K562 (cell line): ENCODE measurements at regions not wholly inside any gene's neighbourhood (a gene's known extent, or its start where the extent isn't known, plus 50 kb on each side); places are given as distances from the start of the nearest gene placed in this dataset.

Experiments used
- ATAC-seq: fragments of 200-7000 bp; cut with Tn5 transposase; 3 replicates; pipeline ENCODE4 v1.9.1; 2020; ENCODE audit warnings: moderate library complexity
- BruUV-seq: library from RNA; stranded (reverse); fragments of 400-500 nt; replicated peaks from 2 replicates; lab custom pipeline; 2021; lab: Mats Ljungman, UMichigan
- CTCF ChIA-PET: fragments of 300-600 bp; formaldehyde crosslinking; extraction: SDS; loops from one replicate; lab custom pipeline; 2021; ENCODE audit warnings: low intra/inter-chr PET ratio; lab: Yijun Ruan, JAX
- POLR2A ChIA-PET: fragments of 300-600, 350-650 bp; sonication (Branson Sonifier 250); formaldehyde crosslinking; extraction: SDS; loops from one replicate; lab custom pipeline; 2021; ENCODE audit warnings: antibody characterized with exemption, inconsistent platforms; lab: Yijun Ruan, JAX
- DNase-seq, 4 experiments: peaks; one replicate each; pipeline versions ENCODE4 v3.0.0 to v3.0.0-alpha.2; 2011 to 2018; ENCODE audit warnings: low spot score in 3 of 4, mixed read lengths in 3 of 4; ENCODE audit errors: extremely low read depth in 1 of 4
- FAIRE-seq: peaks from 2 replicates; lab custom pipeline; 2011; peaks lifted over from hg19 to GRCh38; lab: Jason Lieb, UNC
- H2AFZ ChIP-seq: 2 replicates; pipeline ENCODE4 v1.6.0; 2011; ENCODE audit warnings: low read depth, low read length, control low read depth, inconsistent platforms
- H3K27ac ChIP-seq: fragments of 200-600 bp; 3 replicates; pipeline ENCODE4 v1.8.0; 2011; ENCODE audit warnings: low read depth, mild to moderate bottlenecking, control low read depth, inconsistent platforms, low read length, moderate library complexity, mixed read lengths; ENCODE audit errors: extremely low read depth
- H3K27me3 ChIP-seq, 2 experiments: fragments of 300-600 bp in 1 of 2; 2 replicates in 1 of 2; 3 replicates in 1 of 2; pipeline versions ENCODE4 v1.6.0 to v1.8.0; 2011; ENCODE audit warnings: inconsistent platforms in 2 of 2, low read length in 2 of 2, mild to moderate bottlenecking in 1 of 2, mixed read lengths in 1 of 2, moderate library complexity in 1 of 2; ENCODE audit not compliant: control insufficient read depth in 2 of 2, insufficient read depth in 2 of 2
- H3K36me3 ChIP-seq: fragments of 300-600 bp; 3 replicates; pipeline ENCODE4 v1.8.0; 2011; ENCODE audit warnings: mild to moderate bottlenecking, low read length, inconsistent platforms; ENCODE audit not compliant: control insufficient read depth, insufficient read depth
- H3K4me1 ChIP-seq, 2 experiments: fragments of 200-600 bp in 1 of 2; replicated peaks in 1 of 2; 2 replicates in 1 of 2; 3 replicates in 1 of 2; pipeline versions ENCODE4 v1.5.1 to v1.8.0; 2011; ENCODE audit warnings: inconsistent platforms in 2 of 2, low read length in 2 of 2, mild to moderate bottlenecking in 1 of 2, mixed read lengths in 1 of 2, moderate library complexity in 1 of 2; ENCODE audit not compliant: control insufficient read depth in 2 of 2, insufficient read depth in 2 of 2
- H3K4me2 ChIP-seq: 2 replicates; pipeline ENCODE4 v1.6.1; 2011; ENCODE audit warnings: low read length, control low read depth, inconsistent platforms, mixed read lengths; ENCODE audit not compliant: insufficient read depth
- H3K4me3 ChIP-seq: fragments of 200-600 bp; sonication (generic), shearing (Covaris generic); 2 replicates; pipeline ENCODE4 v1.5.1; 2016; ENCODE audit warnings: control low read depth, inconsistent platforms
- H3K79me2 ChIP-seq: fragments of 200-600 bp; 3 replicates; pipeline ENCODE4 v1.8.0; 2011; ENCODE audit warnings: low read length, inconsistent platforms; ENCODE audit not compliant: control insufficient read depth, insufficient read depth
- H3K9ac ChIP-seq, 2 experiments: 2 replicates each; pipeline versions ENCODE4 v1.6.0 to v1.6.1; 2011; ENCODE audit warnings: low read depth in 2 of 2, low read length in 2 of 2, control low read depth in 1 of 2, inconsistent platforms in 1 of 2, mild to moderate bottlenecking in 1 of 2, mixed read lengths in 1 of 2; ENCODE audit not compliant: insufficient read depth in 1 of 2
- H3K9me1 ChIP-seq: one replicate; pipeline ENCODE4 v1.6.0; 2011; ENCODE audit warnings: inconsistent platforms, mild to moderate bottlenecking, low read length, moderate library complexity; ENCODE audit not compliant: control insufficient read depth, insufficient read depth
- H3K9me3 ChIP-seq: replicated peaks from 2 replicates; pipeline ENCODE4 v1.5.1; 2011; ENCODE audit warnings: low read depth, low read length, inconsistent platforms; ENCODE audit not compliant: control insufficient read depth, insufficient read depth
- H4K20me1 ChIP-seq: replicated peaks from 2 replicates; pipeline ENCODE4 v1.6.1; 2011; ENCODE audit warnings: low read length, inconsistent platforms, mixed read lengths; ENCODE audit not compliant: control insufficient read depth, insufficient read depth
- BACH1 ChIP-seq: fragments of 200-800 bp; sonication (Bioruptor generic); IDR thresholded peaks from 2 replicates; pipeline ENCODE4 v1.6.1; 2016; ENCODE audit warnings: missing genetic modification characterization, missing compliant biosample characterization
- GTF2E2 ChIP-seq: fragments of 200-800 bp; sonication (Bioruptor generic); IDR thresholded peaks from 2 replicates; pipeline ENCODE4 v1.6.1; 2016; ENCODE audit warnings: missing genetic modification characterization, missing compliant biosample characterization
- HDAC3 ChIP-seq: fragments of 450-650 bp; IDR thresholded peaks from 2 replicates; pipeline ENCODE4 v1.6.1; 2018; ENCODE audit warnings: borderline replicate concordance, mild to moderate bottlenecking, moderate library complexity; ENCODE audit not compliant: partially characterized antibody
- MAZ ChIP-seq, 2 experiments: fragments of 450-650 bp in 1 of 2; sonication (generic) in 1 of 2; formaldehyde crosslinking; IDR thresholded peaks in 1 of 2; conservative IDR thresholded peaks in 1 of 2; 2 replicates each; pipeline versions ENCODE4 v1.4.0 to v1.5.0; 2020; ENCODE audit warnings: mild to moderate bottlenecking in 1 of 2, missing genetic modification reagents in 1 of 2
- MCM3 ChIP-seq: fragments of 450-650 bp; IDR thresholded peaks from 2 replicates; pipeline ENCODE4 v1.6.1; 2016
- TAF15 ChIP-seq: fragments of 200-400 bp; formaldehyde crosslinking; IDR thresholded peaks from 2 replicates; pipeline ENCODE4 v1.6.1; 2017; ENCODE audit warnings: mild to moderate bottlenecking, low read depth, low read length, moderate library complexity
- XRCC3 ChIP-seq: fragments of 450-650 bp; IDR thresholded peaks from 2 replicates; pipeline ENCODE4 v1.6.1; 2017; ENCODE audit warnings: mild to moderate bottlenecking, moderate library complexity
- ZKSCAN1 ChIP-seq: fragments of 150-350 bp; IDR thresholded peaks from 2 replicates; pipeline ENCODE4 v1.6.1; 2016; ENCODE audit warnings: low read depth, low read length
- ZNF174 ChIP-seq: fragments of 250-450 bp; sonication (Bioruptor Pico); IDR thresholded peaks from 2 replicates; pipeline ENCODE4 v1.4.0; 2020; ENCODE audit warnings: mild to moderate bottlenecking
- ZSCAN32 ChIP-seq: fragments of 450-650 bp; formaldehyde crosslinking; IDR thresholded peaks from 2 replicates; pipeline ENCODE4 v1.4.0; 2020; ENCODE audit warnings: mild to moderate bottlenecking, moderate library complexity
- WGBS: fragments of 100-300 bp; shearing (Covaris generic); methylation state at CpG from one replicate; pipeline ENCODE4 v1.1.6; 2016; ENCODE audit warnings: low coverage, mixed read lengths; ENCODE audit not compliant: insufficient coverage; ENCODE audit errors: missing lambda C conversion rate; 5-methylcytosine and 5-hydroxymethylcytosine counted together
- in situ Hi-C: fragments of 300-500 bp; cut with MboI; formaldehyde crosslinking; loops from 4 replicates; pipeline ENCODE4 v1.15.0; 2018; ENCODE audit warnings: inconsistent platforms, mixed read lengths
- intact Hi-C: fragments of 100-400 bp; cut with micrococcal nuclease; formaldehyde crosslinking; loops from 2 replicates; pipeline ENCODE4 v1.14.2; 2022
- TF ChIP-seq, protein P1 (sequence below), 2 experiments: fragments of 450-650 bp; formaldehyde crosslinking in 1 of 2; IDR thresholded peaks; 2 replicates each; pipeline versions ENCODE4 v1.4.0 to v1.6.1; 2014 to 2020; ENCODE audit warnings: mild to moderate bottlenecking in 2 of 2, borderline replicate concordance in 1 of 2, low read depth in 1 of 2
- TF ChIP-seq, protein P2 (sequence below): fragments of 450-650 bp; IDR thresholded peaks from 2 replicates; pipeline ENCODE4 v1.6.1; 2018; ENCODE audit not compliant: partially characterized antibody

DNA sequence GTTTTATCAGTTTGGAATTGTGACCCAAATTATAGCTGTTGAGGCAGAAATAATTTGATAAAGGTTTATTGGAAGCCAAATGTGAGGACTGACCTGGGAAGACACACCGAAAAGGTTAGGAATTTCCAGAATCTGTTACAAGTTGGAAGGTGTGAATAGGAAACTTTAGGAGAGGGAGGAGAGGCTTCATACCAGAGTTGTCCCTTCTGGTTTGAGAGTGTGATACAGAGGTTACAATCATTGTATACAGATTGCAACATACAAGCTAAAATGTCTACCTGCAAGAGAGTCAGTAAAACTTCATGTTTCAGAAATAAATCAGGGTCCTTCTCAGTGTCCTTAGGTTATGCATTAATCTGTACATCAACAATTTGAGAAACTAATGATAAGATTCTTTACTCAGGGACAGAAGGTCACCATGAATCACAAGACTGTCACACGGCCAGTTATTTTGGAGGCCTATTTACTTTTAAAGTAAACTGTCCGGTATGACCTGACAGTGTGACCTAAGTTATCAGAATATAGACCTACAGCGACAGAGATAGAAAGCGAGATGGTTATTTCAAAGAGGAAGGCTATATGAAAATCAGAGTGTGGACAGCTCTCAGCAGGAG, 204.9 kb upstream of the CTNND2 start:
- no peak for DNase-seq
- H3K9me3 ChIP-seq = no peaks in the 10 kb centered on the region
- no peaks in the 10 kb centered on the region for H3K79me2 ChIP-seq
- H3K4me2 ChIP-seq = no peak overlapping the region
- POLR2A ChIA-PET = no interaction called here
- H4K20me1 ChIP-seq = no peaks in the 10 kb centered on the region
- H3K9me1 ChIP-seq = no peaks in the 10 kb centered on the region
- no peak overlapping the region for H3K4me3 ChIP-seq
- in situ Hi-C loops (no loop called here), intact Hi-C loops (no loop called here)
- FAIRE-seq = no peak
- no peak for ATAC-seq
- no peaks in the 10 kb centered on the region for H3K36me3 ChIP-seq
- WGBS = 3% methylated on average over 5 of the region's 5 CpGs
- no peak overlapping the region for H3K9ac ChIP-seq
- H3K27me3 ChIP-seq = no peaks in the 10 kb centered on the region
- H3K27ac ChIP-seq = no peak overlapping the region
- no TSS peak for BruUV-seq
- no peak overlapping the region for H2AFZ ChIP-seq
- CTCF ChIA-PET = no interaction called here
- H3K4me1 ChIP-seq = no peaks in the 10 kb centered on the region
- TF ChIP-seq MAZ (CRISPR knock-in tag; conservative IDR thresholded peaks at IDR 0.05 in 1 of 2, IDR thresholded peaks at IDR 0.05 in 1 of 2) (no peak), ZKSCAN1 (no peak), MCM3 (no peak), ZSCAN32 (CRISPR knock-in tag) (no peak), GTF2E2 (no peak), BACH1 (no peak), HDAC3 (no peak), XRCC3 (no peak), TAF15 (no peak), ZNF174 (CRISPR knock-in tag) (no peak)
- TF ChIP-seq, protein P1, sequence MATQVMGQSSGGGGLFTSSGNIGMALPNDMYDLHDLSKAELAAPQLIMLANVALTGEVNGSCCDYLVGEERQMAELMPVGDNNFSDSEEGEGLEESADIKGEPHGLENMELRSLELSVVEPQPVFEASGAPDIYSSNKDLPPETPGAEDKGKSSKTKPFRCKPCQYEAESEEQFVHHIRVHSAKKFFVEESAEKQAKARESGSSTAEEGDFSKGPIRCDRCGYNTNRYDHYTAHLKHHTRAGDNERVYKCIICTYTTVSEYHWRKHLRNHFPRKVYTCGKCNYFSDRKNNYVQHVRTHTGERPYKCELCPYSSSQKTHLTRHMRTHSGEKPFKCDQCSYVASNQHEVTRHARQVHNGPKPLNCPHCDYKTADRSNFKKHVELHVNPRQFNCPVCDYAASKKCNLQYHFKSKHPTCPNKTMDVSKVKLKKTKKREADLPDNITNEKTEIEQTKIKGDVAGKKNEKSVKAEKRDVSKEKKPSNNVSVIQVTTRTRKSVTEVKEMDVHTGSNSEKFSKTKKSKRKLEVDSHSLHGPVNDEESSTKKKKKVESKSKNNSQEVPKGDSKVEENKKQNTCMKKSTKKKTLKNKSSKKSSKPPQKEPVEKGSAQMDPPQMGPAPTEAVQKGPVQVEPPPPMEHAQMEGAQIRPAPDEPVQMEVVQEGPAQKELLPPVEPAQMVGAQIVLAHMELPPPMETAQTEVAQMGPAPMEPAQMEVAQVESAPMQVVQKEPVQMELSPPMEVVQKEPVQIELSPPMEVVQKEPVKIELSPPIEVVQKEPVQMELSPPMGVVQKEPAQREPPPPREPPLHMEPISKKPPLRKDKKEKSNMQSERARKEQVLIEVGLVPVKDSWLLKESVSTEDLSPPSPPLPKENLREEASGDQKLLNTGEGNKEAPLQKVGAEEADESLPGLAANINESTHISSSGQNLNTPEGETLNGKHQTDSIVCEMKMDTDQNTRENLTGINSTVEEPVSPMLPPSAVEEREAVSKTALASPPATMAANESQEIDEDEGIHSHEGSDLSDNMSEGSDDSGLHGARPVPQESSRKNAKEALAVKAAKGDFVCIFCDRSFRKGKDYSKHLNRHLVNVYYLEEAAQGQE (IDR thresholded peaks at IDR 0.05; ENCODE audit: borderline replicate concordance) = no peak
- TF ChIP-seq, protein P1 (CRISPR knock-in tag; IDR thresholded peaks at IDR 0.05; ENCODE audit: low read depth) = no peak
- TF ChIP-seq, protein P2, sequence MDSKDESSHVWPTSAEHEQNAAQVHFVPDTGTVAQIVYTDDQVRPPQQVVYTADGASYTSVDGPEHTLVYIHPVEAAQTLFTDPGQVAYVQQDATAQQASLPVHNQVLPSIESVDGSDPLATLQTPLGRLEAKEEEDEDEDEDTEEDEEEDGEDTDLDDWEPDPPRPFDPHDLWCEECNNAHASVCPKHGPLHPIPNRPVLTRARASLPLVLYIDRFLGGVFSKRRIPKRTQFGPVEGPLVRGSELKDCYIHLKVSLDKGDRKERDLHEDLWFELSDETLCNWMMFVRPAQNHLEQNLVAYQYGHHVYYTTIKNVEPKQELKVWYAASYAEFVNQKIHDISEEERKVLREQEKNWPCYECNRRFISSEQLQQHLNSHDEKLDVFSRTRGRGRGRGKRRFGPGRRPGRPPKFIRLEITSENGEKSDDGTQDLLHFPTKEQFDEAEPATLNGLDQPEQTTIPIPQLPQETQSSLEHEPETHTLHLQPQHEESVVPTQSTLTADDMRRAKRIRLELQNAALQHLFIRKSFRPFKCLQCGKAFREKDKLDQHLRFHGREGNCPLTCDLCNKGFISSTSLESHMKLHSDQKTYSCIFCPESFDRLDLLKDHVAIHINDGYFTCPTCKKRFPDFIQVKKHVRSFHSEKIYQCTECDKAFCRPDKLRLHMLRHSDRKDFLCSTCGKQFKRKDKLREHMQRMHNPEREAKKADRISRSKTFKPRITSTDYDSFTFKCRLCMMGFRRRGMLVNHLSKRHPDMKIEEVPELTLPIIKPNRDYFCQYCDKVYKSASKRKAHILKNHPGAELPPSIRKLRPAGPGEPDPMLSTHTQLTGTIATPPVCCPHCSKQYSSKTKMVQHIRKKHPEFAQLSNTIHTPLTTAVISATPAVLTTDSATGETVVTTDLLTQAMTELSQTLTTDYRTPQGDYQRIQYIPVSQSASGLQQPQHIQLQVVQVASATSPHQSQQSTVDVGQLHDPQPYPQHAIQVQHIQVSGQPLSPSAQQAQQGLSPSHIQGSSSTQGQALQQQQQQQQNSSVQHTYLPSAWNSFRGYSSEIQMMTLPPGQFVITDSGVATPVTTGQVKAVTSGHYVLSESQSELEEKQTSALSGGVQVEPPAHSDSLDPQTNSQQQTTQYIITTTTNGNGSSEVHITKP = no peak
